ENCODE measurements at regions not wholly inside any gene's neighbourhood (a gene's known extent, or its start where the extent isn't known, plus 50 kb on each side); places are given as distances from the start of the nearest gene placed in this dataset.

- no peak for TF ChIP-seq CTCF (IDR thresholded peaks at IDR 0.05; ENCODE audit: low read depth, low read length, missing input control)
- no peak for TF ChIP-seq TAF1 (conservative IDR thresholded peaks at IDR 0.05)
- TF ChIP-seq MAX (IDR thresholded peaks at IDR 0.05): no peak
- no peak for TF ChIP-seq REST (IDR thresholded peaks at IDR 0.05)
- no peak for TF ChIP-seq RXRA (IDR thresholded peaks at IDR 0.05)
- no peak for TF ChIP-seq EGR1 (IDR thresholded peaks at IDR 0.05; ENCODE audit: low read depth in 2 of 2)
- no peak for TF ChIP-seq JUND (IDR thresholded peaks at IDR 0.05)
- no peak for TF ChIP-seq ZBTB33 (IDR thresholded peaks at IDR 0.05)
- TF ChIP-seq FOXA1 (IDR thresholded peaks at IDR 0.05): no peak
- TF ChIP-seq FOXA2 (IDR thresholded peaks at IDR 0.05): no peak
- TF ChIP-seq YY1 (IDR thresholded peaks at IDR 0.05): no peak
- TF ChIP-seq RAD21 (IDR thresholded peaks at IDR 0.05): no peak
- TF ChIP-seq GABPA (IDR thresholded peaks at IDR 0.05 in 1 of 2, conservative IDR thresholded peaks at IDR 0.05 in 1 of 2): no peak
These were observed 224.4 kb downstream of the ARHGAP12 start for GRCh38 chr10:31704195-31704594.
